MM.1S (cell line): ENCODE measurements at regions not wholly inside any gene's neighbourhood (a gene's known extent, or its start where the extent isn't known, plus 50 kb on each side); places are given as distances from the start of the nearest gene placed in this dataset.

Experiments used
- CTCF ChIP-seq: fragments of 300-600 bp; sonication (generic); IDR thresholded peaks from 2 replicates; pipeline ENCODE4 v1.5.1; 2016; ENCODE audit warnings: antibody characterized with exemption, low read length, mixed read lengths
- EZH2 ChIP-seq: fragments of 300-600 bp; sonication (generic); optimal IDR thresholded peaks from 2 replicates; pipeline ENCODE3; 2017; ENCODE audit warnings: low read depth, mild to moderate bottlenecking, antibody characterized with exemption, low read length, mixed read lengths
- EZH2phosphoT487 ChIP-seq: fragments of 300-600 bp; sonication (generic); IDR thresholded peaks from 2 replicates; pipeline ENCODE4 v1.6.1; 2018; ENCODE audit warnings: antibody characterized with exemption, low read length

GRCh38 chr13:80441968-80442367, 101.0 kb upstream of the SPRY2 start:
- TF ChIP-seq CTCF (no peak), EZH2 (no peak), EZH2phosphoT487 (no peak)
